H54 (cell line): ENCODE measurements at regions not wholly inside any gene's neighbourhood (a gene's known extent, or its start where the extent isn't known, plus 50 kb on each side); places are given as distances from the start of the nearest gene placed in this dataset.

Source experiments
- DNase-seq: peaks from one replicate; pipeline ENCODE4 v3.0.0; 2011; ENCODE audit warnings: low spot score, mixed read lengths; ENCODE audit not compliant: insufficient read length
- FAIRE-seq: peaks from 3 replicates; lab custom pipeline; 2011; peaks lifted over from hg19 to GRCh38; lab: Jason Lieb, UNC
- POLR2A ChIP-seq: IDR thresholded peaks from 2 replicates; pipeline ENCODE4 v1.6.1; 2011; ENCODE audit warnings: low read depth, mild to moderate bottlenecking, low read length

GRCh38 chr4:4599481-4600275, 57.8 kb upstream of the STX18 start:
- DNase-seq: no peak
- TF ChIP-seq POLR2A: no peak
- no peak for FAIRE-seq

GRCh38 chr4:4598851-4599411, 57.1 kb upstream of the STX18 start:
- DNase-seq: no peak
- FAIRE-seq: no peak
- TF ChIP-seq POLR2A: no peak

- TF ChIP-seq POLR2A: no peak
- FAIRE-seq: no peak
These were observed 54.9 kb upstream of the STX18 start for GRCh38 chr4:4596720-4597119.

GRCh38 chr4:4595252-4595651, 53.4 kb upstream of the STX18 start:
- TF ChIP-seq POLR2A: no peak
- FAIRE-seq: no peak

More at GRCh38 chr4:4596720-4597119, 54.9 kb upstream of the STX18 start:
- DNase-seq: no peak

GRCh38 chr4:4594285-4594920, 52.6 kb upstream of the STX18 start:
- no peak for FAIRE-seq
- no peak for DNase-seq
- no peak for TF ChIP-seq POLR2A

More at GRCh38 chr4:4595252-4595651, 53.4 kb upstream of the STX18 start:
- DNase-seq: no peak

- FAIRE-seq (no peak), DNase-seq (no peak)
- TF ChIP-seq POLR2A: no peak
These were observed 51.9 kb upstream of the STX18 start for GRCh38 chr4:4593596-4594284.

GRCh38 chr4:4592414-4592813, 50.6 kb upstream of the STX18 start:
- no peak for TF ChIP-seq POLR2A
- DNase-seq (no peak), FAIRE-seq (no peak)
